Epithelial cell of esophagus (primary cell): ENCODE measurements at regions not wholly inside any gene's neighbourhood (a gene's known extent, or its start where the extent isn't known, plus 50 kb on each side); places are given as distances from the start of the nearest gene placed in this dataset.

Experiments
- DNase-seq: peaks from one replicate; pipeline ENCODE4 v3.0.0; 2010; ENCODE audit warnings: low read depth
- H3K4me3 ChIP-seq: 2 replicates; pipeline ENCODE4 v1.5.1; 2011; ENCODE audit warnings: mild to moderate bottlenecking, low read length, control low read depth
- CTCF ChIP-seq: IDR thresholded peaks from 2 replicates; pipeline ENCODE4 v1.5.1; 2011; ENCODE audit warnings: low read depth, mild to moderate bottlenecking, low read length, control low read depth, inconsistent platforms; ENCODE audit not compliant: insufficient read depth; ENCODE audit errors: missing control alignments

- TF ChIP-seq CTCF: no peak
These were observed 876.7 kb upstream of the POU3F3 start for GRCh38 chr2:103977241-103977640.

GRCh38 chr2:103977668-103978067 is 876.2 kb upstream of the POU3F3 start:
- H3K4me3 ChIP-seq: no peak overlapping the region
- no peak for DNase-seq
- TF ChIP-seq CTCF: no peak

More at GRCh38 chr2:103977241-103977640, 876.7 kb upstream of the POU3F3 start:
- no peak overlapping the region for H3K4me3 ChIP-seq
- DNase-seq: no peak

DNA sequence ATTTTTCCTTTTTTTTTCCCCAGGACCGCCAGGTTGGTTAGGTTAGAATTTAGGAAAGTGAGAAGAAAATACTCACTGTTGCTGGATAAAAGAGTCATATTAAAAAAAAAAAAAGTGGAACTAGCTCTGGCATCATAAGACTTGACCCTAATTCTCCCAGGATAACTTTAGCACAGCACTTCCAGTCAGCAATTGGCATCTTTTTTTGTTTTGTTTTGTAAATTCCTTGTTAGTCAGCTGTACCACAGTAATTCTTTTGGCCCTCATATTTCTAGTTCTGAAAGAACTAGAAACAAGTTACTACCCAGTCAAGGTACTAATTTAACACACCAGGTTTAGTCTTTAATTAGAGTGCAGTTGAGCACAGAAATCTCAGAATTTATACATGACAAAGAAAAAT is 873.5 kb upstream of the POU3F3 start:
- H3K4me3 ChIP-seq: no peak overlapping the region
- DNase-seq: no peak
- TF ChIP-seq CTCF: no peak

GRCh38 chr2:103982691-103983090 is 871.2 kb upstream of the POU3F3 start:
- no peak overlapping the region for H3K4me3 ChIP-seq
- DNase-seq: no peak
- TF ChIP-seq CTCF: no peak

DNA sequence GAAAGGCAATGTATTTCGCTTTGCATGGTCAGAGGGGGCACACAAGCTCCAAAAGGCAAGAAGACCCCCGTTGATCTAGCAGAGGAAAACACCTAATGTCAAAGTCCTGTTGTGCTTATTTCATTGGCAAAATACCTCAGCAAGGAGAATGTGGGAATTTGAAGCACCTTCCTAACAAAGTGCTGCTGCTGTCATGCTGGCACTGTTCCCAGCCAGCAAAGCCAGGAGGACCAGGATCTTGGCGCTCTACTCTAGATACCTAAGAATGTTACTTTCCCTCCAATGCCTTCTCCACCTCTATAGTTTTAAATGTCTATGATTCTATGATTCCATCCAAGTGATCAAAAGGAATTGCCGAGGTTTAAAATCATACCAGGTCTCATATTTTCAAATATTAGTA is 867.9 kb upstream of the POU3F3 start:
- TF ChIP-seq CTCF: no peak
- H3K4me3 ChIP-seq: no peak overlapping the region
- DNase-seq: no peak

GRCh38 chr2:103991591-103991990 is 862.3 kb upstream of the POU3F3 start:
- no peak overlapping the region for H3K4me3 ChIP-seq
- no peak for TF ChIP-seq CTCF
- DNase-seq: no peak

DNA sequence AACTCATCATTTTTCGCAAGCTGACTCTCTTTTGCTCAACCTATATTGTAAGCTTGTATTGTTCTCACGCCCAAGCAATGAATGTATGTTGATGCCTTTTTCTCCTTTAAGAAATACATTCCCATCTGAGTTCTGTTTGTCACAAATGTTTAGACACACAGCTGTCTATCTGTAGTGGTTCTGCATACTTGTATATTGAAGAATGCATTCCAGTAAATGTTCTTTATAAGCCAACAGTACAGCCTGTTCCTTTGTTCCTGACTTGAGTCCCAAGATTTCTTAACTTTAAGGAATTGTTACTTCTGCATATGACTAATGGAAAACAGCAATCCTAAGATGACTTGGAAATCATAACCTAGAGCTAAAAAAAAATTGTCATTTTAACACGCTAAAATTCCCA is 849.1 kb upstream of the POU3F3 start:
- H3K4me3 ChIP-seq: no peak overlapping the region
- no peak for TF ChIP-seq CTCF
- DNase-seq: no peak
